ENCODE measurements at regions not wholly inside any gene's neighbourhood (a gene's known extent, or its start where the extent isn't known, plus 50 kb on each side); places are given as distances from the start of the nearest gene placed in this dataset.

DNA sequence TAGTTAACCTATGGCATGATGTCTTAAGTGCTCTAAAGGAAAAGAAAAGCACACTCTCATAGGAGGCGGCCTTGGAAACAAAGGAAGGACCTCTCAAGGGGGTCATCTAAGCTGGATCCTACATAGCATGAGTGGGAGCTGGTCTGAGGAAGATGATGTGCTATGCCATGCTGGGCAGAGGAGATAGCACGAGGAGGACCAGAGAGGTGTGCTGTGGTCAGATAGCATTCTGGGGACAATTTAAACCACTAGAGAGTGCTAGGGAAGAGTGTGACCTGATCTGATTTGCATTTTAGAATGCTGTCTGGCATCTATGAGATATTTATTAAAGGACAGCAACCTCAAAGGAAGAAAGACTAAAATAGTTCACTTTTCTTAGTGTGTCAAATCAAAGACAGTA lies 910.1 kb upstream of the CELF4 start:
- Histone ChIP-seq H3K36me3 (no peaks in the 10 kb centered on the region), H3K27me3 (no peaks in the 10 kb centered on the region), H3K4me3 (no peak overlapping the region), H3K4me1 (ENCODE audit: low read depth) (no peaks in the 10 kb centered on the region), H3K9me3 (ENCODE audit: low read depth) (no peaks in the 10 kb centered on the region), H3K27ac (no peak overlapping the region)
- no peak for DNase-seq (ENCODE audit: low read depth in 1 of 2, low spot score in 1 of 2)
- TF ChIP-seq, protein P1, sequence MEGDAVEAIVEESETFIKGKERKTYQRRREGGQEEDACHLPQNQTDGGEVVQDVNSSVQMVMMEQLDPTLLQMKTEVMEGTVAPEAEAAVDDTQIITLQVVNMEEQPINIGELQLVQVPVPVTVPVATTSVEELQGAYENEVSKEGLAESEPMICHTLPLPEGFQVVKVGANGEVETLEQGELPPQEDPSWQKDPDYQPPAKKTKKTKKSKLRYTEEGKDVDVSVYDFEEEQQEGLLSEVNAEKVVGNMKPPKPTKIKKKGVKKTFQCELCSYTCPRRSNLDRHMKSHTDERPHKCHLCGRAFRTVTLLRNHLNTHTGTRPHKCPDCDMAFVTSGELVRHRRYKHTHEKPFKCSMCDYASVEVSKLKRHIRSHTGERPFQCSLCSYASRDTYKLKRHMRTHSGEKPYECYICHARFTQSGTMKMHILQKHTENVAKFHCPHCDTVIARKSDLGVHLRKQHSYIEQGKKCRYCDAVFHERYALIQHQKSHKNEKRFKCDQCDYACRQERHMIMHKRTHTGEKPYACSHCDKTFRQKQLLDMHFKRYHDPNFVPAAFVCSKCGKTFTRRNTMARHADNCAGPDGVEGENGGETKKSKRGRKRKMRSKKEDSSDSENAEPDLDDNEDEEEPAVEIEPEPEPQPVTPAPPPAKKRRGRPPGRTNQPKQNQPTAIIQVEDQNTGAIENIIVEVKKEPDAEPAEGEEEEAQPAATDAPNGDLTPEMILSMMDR (IDR thresholded peaks at IDR 0.05; ENCODE audit: low read depth, low read length) = no peak

DNA sequence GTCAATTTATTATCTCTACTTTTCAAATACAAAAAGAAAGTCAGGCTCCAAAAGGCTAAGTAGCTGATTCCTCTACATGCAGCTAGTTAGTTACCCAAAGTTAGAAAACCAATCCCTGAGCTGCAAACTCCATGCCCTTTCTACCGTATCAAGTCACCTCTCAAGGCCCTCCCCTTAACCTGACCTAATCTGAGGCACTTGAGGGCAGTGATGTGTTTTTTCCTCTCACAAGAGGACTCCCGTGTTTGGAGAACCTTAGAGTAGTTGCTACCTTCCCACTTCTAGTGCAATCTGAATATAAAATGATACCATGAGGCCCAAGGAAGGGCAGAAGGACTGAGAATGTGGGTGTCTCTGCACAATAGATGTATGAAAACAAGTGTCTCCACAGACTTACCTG lies 907.9 kb upstream of the CELF4 start:
- no peaks in the 10 kb centered on the region for H3K27me3 ChIP-seq
- H3K4me1 ChIP-seq (ENCODE audit: low read depth) = peaks cover 6% of the 10 kb centered on the region
- no peaks in the 10 kb centered on the region for H3K9me3 ChIP-seq (ENCODE audit: low read depth)
- H3K27ac ChIP-seq = no peak overlapping the region
- TF ChIP-seq, protein P1 (IDR thresholded peaks at IDR 0.05; ENCODE audit: low read depth, low read length) = no peak
- DNase-seq (ENCODE audit: low read depth in 1 of 2, low spot score in 1 of 2) = no peak
- no peaks in the 10 kb centered on the region for H3K36me3 ChIP-seq
- no peak overlapping the region for H3K4me3 ChIP-seq

- Histone ChIP-seq H3K9me3 (ENCODE audit: low read depth) (no peaks in the 10 kb centered on the region), H3K4me1 (ENCODE audit: low read depth) (peaks cover 7% of the 10 kb centered on the region), H3K27me3 (no peaks in the 10 kb centered on the region), H3K4me3 (no peak overlapping the region), H3K36me3 (no peaks in the 10 kb centered on the region), H3K27ac (no peak overlapping the region)
- TF ChIP-seq, protein P1 (IDR thresholded peaks at IDR 0.05; ENCODE audit: low read depth, low read length) = no peak
- no peak for DNase-seq (ENCODE audit: low read depth in 1 of 2, low spot score in 1 of 2)
These were observed 904.8 kb upstream of the CELF4 start for GRCh38 chr18:38470421-38470820.

DNA sequence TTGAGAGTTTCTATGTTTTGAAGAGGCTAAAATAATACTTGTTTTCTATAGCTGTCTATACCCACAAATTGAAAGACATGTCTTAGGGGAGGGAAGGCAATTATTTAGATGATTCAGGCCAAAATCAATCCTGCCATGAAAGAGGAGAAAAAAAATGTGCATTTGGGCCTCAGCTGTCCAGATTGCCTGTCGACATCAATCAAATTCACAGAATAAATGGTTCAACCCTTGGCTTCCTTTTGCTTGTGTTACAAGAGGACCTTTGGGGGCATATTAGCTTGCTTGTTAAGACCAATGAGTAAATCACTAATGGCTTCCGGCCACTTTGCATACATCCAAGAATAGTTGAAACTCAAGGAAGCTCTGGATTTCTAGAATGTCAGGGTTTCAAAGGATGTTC lies 900.8 kb upstream of the CELF4 start:
- Histone ChIP-seq H3K4me1 (ENCODE audit: low read depth) (peaks cover 7% of the 10 kb centered on the region), H3K9me3 (ENCODE audit: low read depth) (no peaks in the 10 kb centered on the region), H3K27ac (no peak overlapping the region), H3K4me3 (no peak overlapping the region), H3K27me3 (no peaks in the 10 kb centered on the region), H3K36me3 (no peaks in the 10 kb centered on the region)
- no peak for DNase-seq (ENCODE audit: low read depth in 1 of 2, low spot score in 1 of 2)
- TF ChIP-seq, protein P1 (IDR thresholded peaks at IDR 0.05; ENCODE audit: low read depth, low read length) = no peak

GRCh38 chr18:38464024-38464423 lies 898.4 kb upstream of the CELF4 start:
- Histone ChIP-seq H3K36me3 (no peaks in the 10 kb centered on the region), H3K27me3 (no peaks in the 10 kb centered on the region), H3K4me3 (no peak overlapping the region), H3K9me3 (ENCODE audit: low read depth) (no peaks in the 10 kb centered on the region), H3K4me1 (ENCODE audit: low read depth) (peaks cover 19% of the 10 kb centered on the region), H3K27ac (no peak overlapping the region)
- TF ChIP-seq, protein P1 (IDR thresholded peaks at IDR 0.05; ENCODE audit: low read depth, low read length) = no peak
- DNase-seq (ENCODE audit: low read depth in 1 of 2, low spot score in 1 of 2) = no peak

GRCh38 chr18:38460657-38461056 lies 895.1 kb upstream of the CELF4 start:
- H3K36me3 ChIP-seq = no peaks in the 10 kb centered on the region
- TF ChIP-seq, protein P1 (IDR thresholded peaks at IDR 0.05; ENCODE audit: low read depth, low read length) = no peak
- no peaks in the 10 kb centered on the region for H3K9me3 ChIP-seq (ENCODE audit: low read depth)
- H3K4me3 ChIP-seq = no peak overlapping the region
- H3K27me3 ChIP-seq = no peaks in the 10 kb centered on the region
- no peak for DNase-seq (ENCODE audit: low read depth in 1 of 2, low spot score in 1 of 2)
- H3K4me1 ChIP-seq (ENCODE audit: low read depth) = peaks cover 28% of the 10 kb centered on the region
- H3K27ac ChIP-seq = no peak overlapping the region

Measured in cardiac muscle cell (in vitro differentiated cells and primary cell).